ENCODE measurements at regions not wholly inside any gene's neighbourhood (a gene's known extent, or its start where the extent isn't known, plus 50 kb on each side); places are given as distances from the start of the nearest gene placed in this dataset.
"Not testable (repeated sequence)": the region's sequence is repeated elsewhere in the genome, so short reads cannot be mapped to it uniquely, and the experiment has no call there.

DNA sequence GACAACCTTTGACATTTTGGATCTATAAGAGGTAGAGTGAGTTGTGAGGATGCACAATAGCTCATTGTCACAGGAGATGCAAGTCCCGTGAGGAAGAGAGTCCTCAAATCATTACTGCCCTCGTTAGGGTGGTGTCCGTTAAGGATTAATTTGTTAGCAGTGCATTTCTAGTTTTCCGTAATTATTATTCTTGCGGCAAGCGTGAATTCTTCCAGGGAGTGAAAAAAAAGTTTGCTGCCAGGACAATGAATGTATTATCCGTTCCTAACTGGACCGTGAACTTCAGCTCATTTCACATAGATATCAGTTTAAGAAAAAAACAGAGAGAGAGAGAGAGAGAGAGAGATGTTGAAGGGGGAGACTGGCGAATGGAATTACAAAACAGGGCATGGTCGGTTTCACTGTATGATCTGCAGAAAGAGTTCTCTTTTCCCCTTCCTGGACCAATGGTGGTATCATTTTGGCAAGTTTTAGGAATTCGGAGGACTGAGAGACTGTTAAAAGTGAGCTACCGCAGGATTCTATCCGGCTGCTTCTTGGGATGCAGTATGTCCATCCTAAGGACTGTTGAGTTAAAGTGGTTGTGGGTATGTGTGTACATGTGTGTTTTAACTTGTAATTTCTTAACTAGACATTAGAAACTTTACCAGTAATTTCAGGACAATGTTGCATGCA lies 216.0 kb upstream of the NFIA start:
- no peak for DNase-seq
- Histone ChIP-seq H3K4me3 (ENCODE audit: insufficient read depth, low read depth, low read length) (no peak overlapping the region), H3K27me3 (ENCODE audit: control insufficient read depth, insufficient read depth, low read length) (no peaks in the 10 kb centered on the region)

DNA sequence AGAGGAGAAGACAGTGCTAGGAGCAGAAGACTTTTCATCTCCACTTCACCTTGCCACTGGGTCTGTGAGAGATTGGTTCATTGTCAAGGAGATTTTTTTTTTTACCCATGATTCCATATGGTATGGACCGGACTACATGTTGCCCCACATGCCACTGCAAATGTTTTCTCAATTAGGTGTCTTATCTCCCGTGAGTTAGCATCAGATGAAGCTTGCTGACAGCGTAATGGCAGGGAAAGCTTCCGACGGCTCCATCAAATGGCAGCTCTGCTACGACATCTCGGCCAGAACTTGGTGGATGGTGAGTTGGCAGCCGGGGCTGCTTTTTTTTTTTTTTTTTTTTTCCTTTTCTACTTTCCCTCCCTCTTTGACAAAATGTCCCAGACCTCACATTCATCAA lies 217.2 kb upstream of the NFIA start:
- Histone ChIP-seq H3K27me3 (ENCODE audit: control insufficient read depth, insufficient read depth, low read length) (no peaks in the 10 kb centered on the region), H3K36me3 (replicated peaks; ENCODE audit: control insufficient read depth, insufficient read depth, low read length) (no peaks in the 10 kb centered on the region), H3K4me3 (ENCODE audit: insufficient read depth, low read depth, low read length) (no peak overlapping the region)
- no peak for DNase-seq

More for the DNA sequence above, 216.0 kb upstream of the NFIA start:
- no peaks in the 10 kb centered on the region for H3K36me3 ChIP-seq (replicated peaks; ENCODE audit: control insufficient read depth, insufficient read depth, low read length)

DNA sequence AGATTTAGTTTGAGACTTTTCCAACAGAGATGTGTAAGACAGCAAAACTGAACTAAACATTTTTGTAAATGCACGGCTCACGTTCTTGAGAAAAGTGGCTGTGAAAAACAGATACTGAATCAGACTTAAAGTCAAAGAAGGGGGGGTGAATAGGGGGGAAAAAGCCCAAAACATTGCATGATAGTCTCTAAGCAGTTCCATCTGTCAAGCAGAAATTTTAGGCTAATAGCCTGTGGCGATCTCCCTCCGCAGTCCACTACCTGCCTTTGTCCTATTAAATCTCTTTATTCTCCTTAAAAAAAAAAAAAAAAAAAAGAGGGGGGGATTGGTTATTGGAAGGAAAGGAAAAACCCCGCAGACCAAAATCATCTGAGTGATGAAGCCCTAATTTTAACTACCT lies 217.6 kb upstream of the NFIA start:
- H3K27me3 ChIP-seq (ENCODE audit: control insufficient read depth, insufficient read depth, low read length) = no peaks in the 10 kb centered on the region
- no peak for DNase-seq
- H3K4me3 ChIP-seq (ENCODE audit: insufficient read depth, low read depth, low read length) = no peak overlapping the region
- no peaks in the 10 kb centered on the region for H3K36me3 ChIP-seq (replicated peaks; ENCODE audit: control insufficient read depth, insufficient read depth, low read length)

DNA sequence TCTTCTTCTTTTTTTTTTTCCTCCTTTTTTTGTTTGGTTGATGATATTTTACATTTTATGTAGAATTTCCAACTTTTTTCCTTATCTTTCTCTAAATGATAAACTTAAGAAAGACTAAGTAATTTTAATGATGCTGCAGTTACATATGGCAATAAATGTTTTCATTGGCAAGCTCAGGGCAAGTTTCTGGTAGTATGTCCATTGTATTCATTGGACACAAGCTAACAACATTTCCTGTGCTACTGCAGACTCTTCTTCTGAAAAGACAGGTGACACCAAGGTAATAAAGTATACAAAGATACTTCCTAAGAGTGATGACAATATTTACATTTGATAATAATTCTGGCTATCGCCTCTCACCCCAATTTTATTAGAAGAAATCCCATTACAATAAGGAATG lies 219.2 kb upstream of the NFIA start:
- no peak for DNase-seq
- H3K36me3 ChIP-seq (replicated peaks; ENCODE audit: control insufficient read depth, insufficient read depth, low read length) = no peaks in the 10 kb centered on the region
- H3K4me3 ChIP-seq (ENCODE audit: insufficient read depth, low read depth, low read length) = no peak overlapping the region
- H3K27me3 ChIP-seq (ENCODE audit: control insufficient read depth, insufficient read depth, low read length) = no peaks in the 10 kb centered on the region

DNA sequence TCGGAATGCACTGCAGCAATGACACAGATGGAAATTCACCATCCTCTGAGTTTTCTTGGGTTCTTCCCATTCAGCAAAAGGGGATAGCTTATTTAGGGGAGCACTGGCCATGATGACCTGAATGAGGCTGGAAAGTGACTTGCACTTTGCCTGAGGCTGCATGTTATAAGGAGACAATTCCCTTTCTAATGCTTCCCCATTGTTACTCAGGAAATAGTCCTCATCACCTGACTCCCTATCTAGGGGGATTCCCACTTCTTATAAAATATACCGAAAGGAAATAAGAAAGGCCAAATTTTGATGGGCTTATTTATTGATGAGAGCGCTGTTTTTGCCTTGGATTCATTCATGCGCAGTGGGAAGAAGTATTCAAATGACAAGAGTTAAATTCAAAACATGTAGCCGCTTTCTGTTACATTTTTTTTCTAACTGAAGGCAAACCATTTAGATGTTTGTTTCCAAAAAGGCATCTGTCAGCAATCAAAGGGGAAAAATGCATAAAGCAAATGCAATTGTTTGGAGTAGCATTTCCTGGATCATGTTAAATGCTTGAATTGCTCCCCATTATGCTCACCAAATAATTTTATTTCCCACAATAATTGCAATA lies 220.3 kb upstream of the NFIA start:
- no peaks in the 10 kb centered on the region for H3K27me3 ChIP-seq (ENCODE audit: control insufficient read depth, insufficient read depth, low read length)
- no peak overlapping the region for H3K4me3 ChIP-seq (ENCODE audit: insufficient read depth, low read depth, low read length)
- no peaks in the 10 kb centered on the region for H3K36me3 ChIP-seq (replicated peaks; ENCODE audit: control insufficient read depth, insufficient read depth, low read length)
- no peak for DNase-seq

DNA sequence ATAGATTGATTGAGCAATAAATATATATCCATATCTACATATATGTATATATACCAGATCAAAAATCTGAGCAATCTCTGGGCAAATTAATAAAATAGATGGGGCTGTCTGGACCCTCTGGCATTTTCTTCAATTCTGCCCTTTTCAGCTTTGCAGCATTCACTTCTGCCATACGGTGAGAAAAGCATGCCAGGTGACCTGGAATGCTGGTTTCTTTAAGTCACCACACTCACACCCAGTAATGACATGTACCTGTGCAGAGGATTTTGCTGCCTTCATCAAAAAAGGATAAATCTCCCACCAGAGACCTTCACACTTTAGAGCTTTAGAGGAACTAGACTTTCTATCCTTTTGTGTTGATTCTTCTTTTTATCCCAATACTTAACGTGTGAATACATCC lies 223.2 kb upstream of the NFIA start:
- no peak overlapping the region for H3K4me3 ChIP-seq (ENCODE audit: insufficient read depth, low read depth, low read length)
- H3K27me3 ChIP-seq (ENCODE audit: control insufficient read depth, insufficient read depth, low read length) = no peaks in the 10 kb centered on the region
- no peak for DNase-seq
- no peaks in the 10 kb centered on the region for H3K36me3 ChIP-seq (replicated peaks; ENCODE audit: control insufficient read depth, insufficient read depth, low read length)

DNA sequence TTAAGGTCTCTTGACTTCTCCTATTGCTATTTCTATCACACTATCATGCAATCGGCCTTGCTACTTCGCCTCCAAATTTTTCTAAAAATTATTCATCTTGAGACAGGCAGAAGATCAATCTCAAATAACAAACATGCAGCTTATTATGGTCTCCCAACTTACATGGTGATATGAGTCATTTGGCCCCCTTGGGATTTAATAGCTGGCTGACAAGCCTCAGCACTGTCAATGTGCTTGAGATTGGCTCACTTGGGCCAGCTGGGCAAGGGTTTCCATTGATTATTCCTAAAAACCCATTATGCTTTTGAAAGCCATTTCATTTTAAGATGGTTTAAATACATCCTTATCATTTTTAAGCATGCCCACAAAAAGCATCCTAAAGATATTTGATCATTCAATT lies 224.5 kb upstream of the NFIA start:
- Histone ChIP-seq H3K27me3 (ENCODE audit: control insufficient read depth, insufficient read depth, low read length) (no peaks in the 10 kb centered on the region), H3K36me3 (replicated peaks; ENCODE audit: control insufficient read depth, insufficient read depth, low read length) (no peaks in the 10 kb centered on the region), H3K4me3 (ENCODE audit: insufficient read depth, low read depth, low read length) (no peak overlapping the region)
- DNase-seq = no peak

DNA sequence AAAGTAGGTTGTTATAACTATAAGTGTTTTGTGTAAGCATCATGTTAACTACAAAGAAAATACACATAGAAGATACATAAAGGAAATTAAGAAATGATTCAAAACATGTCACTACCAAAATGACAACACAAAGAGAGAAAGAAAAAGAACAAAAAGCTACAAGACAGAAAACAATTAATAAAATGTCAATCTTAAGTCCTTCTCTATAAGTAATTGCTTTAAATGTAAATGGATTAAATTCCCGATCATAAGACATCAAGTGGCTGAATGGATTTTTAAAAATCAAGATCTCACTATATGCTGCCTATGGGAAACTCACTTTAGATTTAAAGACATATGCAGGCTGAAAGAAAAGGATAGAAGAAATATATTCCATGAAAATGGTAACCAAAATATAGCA lies 232.3 kb upstream of the NFIA start:
- Histone ChIP-seq H3K4me3 (ENCODE audit: insufficient read depth, low read depth, low read length) (no peak overlapping the region), H3K27me3 (ENCODE audit: control insufficient read depth, insufficient read depth, low read length) (no peaks in the 10 kb centered on the region), H3K36me3 (replicated peaks; ENCODE audit: control insufficient read depth, insufficient read depth, low read length) (no peaks in the 10 kb centered on the region)
- no peak for DNase-seq

DNA sequence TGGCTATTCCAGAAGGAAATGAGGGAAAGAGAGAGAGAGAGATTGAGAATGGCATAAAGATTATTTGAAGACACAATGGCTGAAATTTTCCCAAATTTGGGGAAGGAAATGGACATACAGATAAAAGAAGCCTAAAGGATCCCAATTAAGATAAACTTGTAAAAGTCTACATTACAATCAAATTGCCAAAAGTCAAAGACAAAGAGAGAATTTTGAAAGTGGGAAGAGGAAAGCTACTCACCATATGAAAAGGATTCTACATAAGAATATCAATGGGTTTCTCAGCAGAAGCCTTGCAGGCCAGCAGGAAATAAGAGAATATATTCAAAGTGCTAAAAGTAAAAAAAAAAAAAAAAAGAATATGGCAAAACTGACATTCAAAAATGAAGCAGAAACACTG lies 233.0 kb upstream of the NFIA start:
- Histone ChIP-seq H3K36me3 (replicated peaks; ENCODE audit: control insufficient read depth, insufficient read depth, low read length) (no peaks in the 10 kb centered on the region), H3K27me3 (ENCODE audit: control insufficient read depth, insufficient read depth, low read length) (no peaks in the 10 kb centered on the region), H3K4me3 (ENCODE audit: insufficient read depth, low read depth, low read length) (no peak overlapping the region)
- DNase-seq = no peak

DNA sequence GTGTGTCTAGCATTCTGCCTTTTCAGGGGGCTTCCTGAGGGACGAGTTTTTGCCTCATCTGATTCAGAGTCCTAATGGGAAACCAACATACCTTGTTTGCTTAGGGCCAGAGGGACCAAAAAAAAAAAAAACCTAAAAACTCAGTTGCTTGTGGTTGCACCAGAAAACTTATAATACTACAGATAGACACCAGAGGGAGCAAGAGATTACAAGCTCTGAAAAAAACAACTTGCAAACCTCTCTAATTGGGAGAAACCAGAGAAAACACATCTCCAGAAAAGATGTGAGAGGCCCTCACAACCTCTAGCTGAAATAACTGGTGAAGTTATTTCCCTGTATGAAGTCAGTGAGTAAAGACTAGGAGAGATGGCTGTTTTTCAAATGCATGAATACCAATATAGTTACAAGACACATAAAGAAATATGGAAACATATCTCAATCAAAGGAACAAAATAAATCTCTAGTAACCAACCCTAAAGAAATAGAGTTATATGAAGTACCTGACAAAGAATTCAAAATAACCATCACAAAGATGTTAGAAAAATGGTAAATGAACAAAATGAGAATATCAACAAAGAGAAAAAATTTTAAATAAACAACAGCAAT lies 233.7 kb upstream of the NFIA start:
- no peak for DNase-seq
- Histone ChIP-seq H3K4me3 (ENCODE audit: insufficient read depth, low read depth, low read length) (no peak overlapping the region), H3K36me3 (replicated peaks; ENCODE audit: control insufficient read depth, insufficient read depth, low read length) (no peaks in the 10 kb centered on the region), H3K27me3 (ENCODE audit: control insufficient read depth, insufficient read depth, low read length) (no peaks in the 10 kb centered on the region)

DNA sequence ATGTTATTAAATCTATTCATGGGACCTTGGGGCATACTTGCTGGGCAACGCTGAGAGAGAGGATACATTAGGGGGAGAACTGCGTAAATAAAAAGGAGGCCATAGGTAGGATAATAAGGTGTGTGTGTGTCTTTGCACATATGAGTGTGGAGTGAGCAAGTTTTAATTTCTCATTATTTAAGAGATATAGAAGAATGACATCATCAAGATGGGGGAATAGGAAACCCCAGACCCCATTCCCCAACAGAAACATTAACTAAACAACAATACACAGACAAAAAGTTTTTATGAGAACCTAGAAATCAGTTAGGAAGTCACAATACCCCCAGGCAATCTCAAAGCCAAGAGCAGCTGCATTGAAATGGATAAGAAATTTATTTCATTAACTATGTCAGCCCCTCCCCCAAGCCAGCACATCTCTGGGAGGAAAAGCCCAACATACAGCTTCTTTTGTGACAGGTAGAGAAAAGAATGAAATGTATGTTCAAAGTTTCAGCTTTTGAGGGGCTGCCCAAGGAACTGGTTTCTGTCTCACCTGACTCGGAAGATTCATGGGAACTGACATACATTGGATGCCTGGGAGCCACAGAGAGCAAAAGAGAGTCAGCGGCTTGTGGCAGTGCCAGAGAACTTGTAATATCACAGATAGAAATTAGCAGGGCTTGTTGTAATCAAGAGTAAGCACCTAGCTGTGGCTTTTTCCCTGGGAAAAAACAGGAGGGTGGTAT lies 234.3 kb upstream of the NFIA start:
- H3K27me3 ChIP-seq (ENCODE audit: control insufficient read depth, insufficient read depth, low read length) = no peaks in the 10 kb centered on the region
- no peak for DNase-seq
- no peak overlapping the region for H3K4me3 ChIP-seq (ENCODE audit: insufficient read depth, low read depth, low read length)
- H3K36me3 ChIP-seq (replicated peaks; ENCODE audit: control insufficient read depth, insufficient read depth, low read length) = no peaks in the 10 kb centered on the region

DNA sequence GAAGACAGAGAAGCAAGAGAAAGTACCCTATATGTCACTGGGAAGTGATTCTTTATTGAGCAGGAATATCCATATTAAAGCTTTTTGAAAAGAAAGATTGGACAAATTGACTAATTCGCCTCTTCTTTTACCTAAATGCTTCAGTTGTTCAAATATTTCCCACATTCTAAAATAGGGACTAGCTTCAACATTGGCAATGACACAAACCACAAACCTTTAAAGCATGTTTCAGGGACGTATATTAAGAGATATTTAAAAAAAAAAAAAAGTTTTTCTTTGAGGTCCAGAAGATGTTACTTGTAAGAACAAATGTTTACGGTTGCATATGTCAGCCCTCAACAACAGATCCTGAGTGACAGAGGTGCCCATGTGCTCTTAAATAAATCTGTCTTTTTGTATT lies 235.0 kb upstream of the NFIA start:
- Histone ChIP-seq H3K36me3 (replicated peaks; ENCODE audit: control insufficient read depth, insufficient read depth, low read length) (no peaks in the 10 kb centered on the region), H3K27me3 (ENCODE audit: control insufficient read depth, insufficient read depth, low read length) (no peaks in the 10 kb centered on the region), H3K4me3 (ENCODE audit: insufficient read depth, low read depth, low read length) (no peak overlapping the region)
- no peak for DNase-seq

DNA sequence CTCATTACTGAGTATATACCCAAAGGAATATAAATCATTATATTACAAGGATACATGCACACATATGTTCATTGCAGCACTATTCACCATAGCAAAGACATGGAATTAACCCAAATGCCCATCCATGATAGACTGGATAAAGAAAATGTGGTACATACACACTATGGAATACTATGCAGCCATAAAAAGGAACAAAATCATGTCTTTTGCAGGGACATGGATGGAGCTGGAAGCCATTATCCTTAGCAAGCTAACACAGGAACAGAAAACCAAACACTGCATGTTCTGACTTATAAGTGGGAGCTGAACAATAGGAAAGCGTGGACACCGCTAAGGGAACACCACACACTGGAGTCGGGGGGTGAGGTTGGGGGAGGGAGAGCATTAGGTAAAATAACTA lies 236.7 kb upstream of the NFIA start:
- H3K27me3 ChIP-seq (ENCODE audit: control insufficient read depth, insufficient read depth, low read length); DNase-seq; H3K4me3 ChIP-seq (ENCODE audit: insufficient read depth, low read depth, low read length): not testable (repeated sequence)

DNA sequence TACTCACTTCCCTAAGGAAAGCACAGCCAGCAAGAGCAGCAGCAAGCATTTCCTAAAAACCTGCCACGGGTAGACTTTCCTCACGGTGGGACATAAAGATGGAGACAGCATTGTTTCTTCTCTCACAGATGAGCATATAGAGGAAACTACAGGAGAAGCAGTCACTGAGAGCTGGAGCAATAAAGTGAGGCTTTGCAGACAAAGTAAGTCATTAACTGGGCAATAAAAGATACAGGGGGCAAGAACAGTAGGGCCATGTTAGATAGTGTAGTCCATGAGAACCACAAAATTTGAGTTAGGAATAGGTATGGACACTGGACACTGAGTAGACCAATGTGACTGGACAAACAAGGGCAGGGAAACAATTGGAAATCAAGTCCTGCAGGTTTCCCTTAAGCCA lies 240.1 kb upstream of the NFIA start:
- Histone ChIP-seq H3K36me3 (replicated peaks; ENCODE audit: control insufficient read depth, insufficient read depth, low read length) (no peaks in the 10 kb centered on the region), H3K4me3 (ENCODE audit: insufficient read depth, low read depth, low read length) (no peak overlapping the region), H3K27me3 (ENCODE audit: control insufficient read depth, insufficient read depth, low read length) (no peaks in the 10 kb centered on the region)
- DNase-seq = no peak

More for the DNA sequence above, 236.7 kb upstream of the NFIA start:
- H3K36me3 ChIP-seq (replicated peaks; ENCODE audit: control insufficient read depth, insufficient read depth, low read length) = not testable (repeated sequence)

All from H7 (cell line).